ENCODE measurements at regions not wholly inside any gene's neighbourhood (a gene's known extent, or its start where the extent isn't known, plus 50 kb on each side); places are given as distances from the start of the nearest gene placed in this dataset.

GRCh38 chr14:84251411-84252115 is 1278.4 kb upstream of the FLRT2 start:
- Histone ChIP-seq H3K4me3 (ENCODE audit: low read depth, low read length) (no peak overlapping the region), H3K9me3 (ENCODE audit: insufficient read depth, low read depth, low read length) (no peaks in the 10 kb centered on the region), H4K91ac (ENCODE audit: low read depth, low read length) (no peak overlapping the region), H3K14ac (ENCODE audit: low read length) (no peak overlapping the region), H3K18ac (ENCODE audit: low read length) (no peak overlapping the region), H3K4me1 (ENCODE audit: control insufficient read depth in 1 of 2, insufficient read depth in 2 of 2, low read length in 2 of 2) (peaks cover 0 to 3% of the 10 kb centered on the region in 2 experiments), H4K8ac (ENCODE audit: low read depth, low read length) (no peak overlapping the region), H3K79me1 (ENCODE audit: low read length) (peaks cover 5% of the 10 kb centered on the region), H3K27ac (ENCODE audit: low read depth, low read length) (no peak overlapping the region), H3K27me3 (ENCODE audit: insufficient read depth, low read length) (no peaks in the 10 kb centered on the region), H3K4ac (ENCODE audit: low read depth, low read length) (no peak overlapping the region), H2AFZ (ENCODE audit: insufficient read depth, low read length, poor library complexity) (no peak overlapping the region), H3K36me3 (ENCODE audit: control insufficient read depth in 1 of 2, insufficient read depth in 2 of 2, low read length in 2 of 2) (no peaks in the 10 kb centered on the region), H3K23ac (ENCODE audit: low read length) (no peak overlapping the region), H2BK12ac (ENCODE audit: low read length) (no peak overlapping the region), H3K4me2 (ENCODE audit: low read length) (no peak overlapping the region), H3K79me2 (ENCODE audit: control insufficient read depth, insufficient read depth, low read length, poor library complexity) (no peaks in the 10 kb centered on the region), H3K9ac (ENCODE audit: low read length) (no peak overlapping the region), H2BK120ac (ENCODE audit: insufficient read depth, low read length, poor library complexity) (no peak overlapping the region), H2AK5ac (ENCODE audit: low read length) (no peak overlapping the region), H2BK5ac (ENCODE audit: low read depth, low read length, poor library complexity) (no peak overlapping the region), H4K12ac (ENCODE audit: low read depth, low read length) (no peak overlapping the region)
- WGBS (ENCODE audit: extremely low coverage, insufficient coverage, insufficient read length) = no CpG with 5 or more reads among the region's 1 CpG
- no peak for DNase-seq

GRCh38 chr14:84252706-84253105 is 1277.2 kb upstream of the FLRT2 start:
- Histone ChIP-seq H3K27me3 (ENCODE audit: insufficient read depth, low read length) (no peaks in the 10 kb centered on the region), H3K9me3 (ENCODE audit: insufficient read depth, low read depth, low read length) (no peaks in the 10 kb centered on the region), H2AK5ac (ENCODE audit: low read length) (no peak overlapping the region), H3K14ac (ENCODE audit: low read length) (no peak overlapping the region), H4K91ac (ENCODE audit: low read depth, low read length) (no peak overlapping the region), H2BK12ac (ENCODE audit: low read length) (no peak overlapping the region), H4K12ac (ENCODE audit: low read depth, low read length) (no peak overlapping the region), H3K9ac (ENCODE audit: low read length) (no peak overlapping the region), H2AFZ (ENCODE audit: insufficient read depth, low read length, poor library complexity) (no peak overlapping the region), H2BK5ac (ENCODE audit: low read depth, low read length, poor library complexity) (no peak overlapping the region), H2BK120ac (ENCODE audit: insufficient read depth, low read length, poor library complexity) (no peak overlapping the region), H3K4me1 (ENCODE audit: control insufficient read depth in 1 of 2, insufficient read depth in 2 of 2, low read length in 2 of 2) (peaks cover 0 to 3% of the 10 kb centered on the region in 2 experiments), H3K4me3 (ENCODE audit: low read depth, low read length) (no peak overlapping the region), H3K79me1 (ENCODE audit: low read length) (peaks cover 5% of the 10 kb centered on the region), H3K36me3 (ENCODE audit: control insufficient read depth in 1 of 2, insufficient read depth in 2 of 2, low read length in 2 of 2) (no peaks in the 10 kb centered on the region), H3K18ac (ENCODE audit: low read length) (no peak overlapping the region), H3K23ac (ENCODE audit: low read length) (no peak overlapping the region), H3K4me2 (ENCODE audit: low read length) (no peak overlapping the region), H3K4ac (ENCODE audit: low read depth, low read length) (no peak overlapping the region), H3K79me2 (ENCODE audit: control insufficient read depth, insufficient read depth, low read length, poor library complexity) (no peaks in the 10 kb centered on the region), H3K27ac (ENCODE audit: low read depth, low read length) (no peak overlapping the region), H4K8ac (ENCODE audit: low read depth, low read length) (no peak overlapping the region)
- no peak for DNase-seq
- no CpG with 5 or more reads among the region's 2 CpGs for WGBS (ENCODE audit: extremely low coverage, insufficient coverage, insufficient read length)

GRCh38 chr14:84253326-84253725 is 1276.6 kb upstream of the FLRT2 start:
- Histone ChIP-seq H3K14ac (ENCODE audit: low read length) (no peak overlapping the region), H2BK12ac (ENCODE audit: low read length) (no peak overlapping the region), H3K79me1 (ENCODE audit: low read length) (peaks cover 5% of the 10 kb centered on the region), H4K12ac (ENCODE audit: low read depth, low read length) (no peak overlapping the region), H4K8ac (ENCODE audit: low read depth, low read length) (no peak overlapping the region), H3K36me3 (ENCODE audit: control insufficient read depth in 1 of 2, insufficient read depth in 2 of 2, low read length in 2 of 2) (no peaks in the 10 kb centered on the region), H3K4me3 (ENCODE audit: low read depth, low read length) (no peak overlapping the region), H3K9ac (ENCODE audit: low read length) (no peak overlapping the region), H3K9me3 (ENCODE audit: insufficient read depth, low read depth, low read length) (no peaks in the 10 kb centered on the region), H2AFZ (ENCODE audit: insufficient read depth, low read length, poor library complexity) (no peak overlapping the region), H3K27ac (ENCODE audit: low read depth, low read length) (no peak overlapping the region), H3K27me3 (ENCODE audit: insufficient read depth, low read length) (no peaks in the 10 kb centered on the region), H3K4me1 (ENCODE audit: control insufficient read depth in 1 of 2, insufficient read depth in 2 of 2, low read length in 2 of 2) (peaks cover 0 to 3% of the 10 kb centered on the region in 2 experiments), H4K91ac (ENCODE audit: low read depth, low read length) (no peak overlapping the region), H3K18ac (ENCODE audit: low read length) (no peak overlapping the region), H3K79me2 (ENCODE audit: control insufficient read depth, insufficient read depth, low read length, poor library complexity) (no peaks in the 10 kb centered on the region), H2AK5ac (ENCODE audit: low read length) (no peak overlapping the region), H3K4me2 (ENCODE audit: low read length) (no peak overlapping the region), H2BK120ac (ENCODE audit: insufficient read depth, low read length, poor library complexity) (no peak overlapping the region), H3K23ac (ENCODE audit: low read length) (no peak overlapping the region), H2BK5ac (ENCODE audit: low read depth, low read length, poor library complexity) (no peak overlapping the region), H3K4ac (ENCODE audit: low read depth, low read length) (no peak overlapping the region)
- WGBS (ENCODE audit: extremely low coverage, insufficient coverage, insufficient read length) = no CpG with 5 or more reads among the region's 2 CpGs
- no peak for DNase-seq

- no peak overlapping the region for H2BK120ac ChIP-seq (ENCODE audit: insufficient read depth, low read length, poor library complexity)
- peak overlapping the region; percentile 63 for H3K27ac ChIP-seq (ENCODE audit: low read depth, low read length)
- H4K12ac ChIP-seq (ENCODE audit: low read depth, low read length) = no peak overlapping the region
- H4K91ac ChIP-seq (ENCODE audit: low read depth, low read length) = no peak overlapping the region
- peaks cover 5% of the 10 kb centered on the region for H3K79me1 ChIP-seq (ENCODE audit: low read length)
- no peak overlapping the region for H2BK12ac ChIP-seq (ENCODE audit: low read length)
- no peaks in the 10 kb centered on the region for H3K79me2 ChIP-seq (ENCODE audit: control insufficient read depth, insufficient read depth, low read length, poor library complexity)
- WGBS (ENCODE audit: extremely low coverage, insufficient coverage, insufficient read length) = no CpG with 5 or more reads among the region's 4 CpGs
- no peak overlapping the region for H3K4me2 ChIP-seq (ENCODE audit: low read length)
- H3K9me3 ChIP-seq (ENCODE audit: insufficient read depth, low read depth, low read length) = peaks cover 1% of the 10 kb centered on the region
- H2BK5ac ChIP-seq (ENCODE audit: low read depth, low read length, poor library complexity) = no peak overlapping the region
- H3K4ac ChIP-seq (ENCODE audit: low read depth, low read length) = no peak overlapping the region
- H3K14ac ChIP-seq (ENCODE audit: low read length) = no peak overlapping the region
- no peak overlapping the region for H2AFZ ChIP-seq (ENCODE audit: insufficient read depth, low read length, poor library complexity)
- no peak overlapping the region for H4K8ac ChIP-seq (ENCODE audit: low read depth, low read length)
- no peaks in the 10 kb centered on the region for H3K36me3 ChIP-seq (ENCODE audit: control insufficient read depth in 1 of 2, insufficient read depth in 2 of 2, low read length in 2 of 2)
- DNase-seq = no peak
- no peak overlapping the region for H2AK5ac ChIP-seq (ENCODE audit: low read length)
- no peak overlapping the region for H3K9ac ChIP-seq (ENCODE audit: low read length)
- peaks cover 0 to 3% of the 10 kb centered on the region in 2 experiments for H3K4me1 ChIP-seq (ENCODE audit: control insufficient read depth in 1 of 2, insufficient read depth in 2 of 2, low read length in 2 of 2)
- H3K4me3 ChIP-seq (ENCODE audit: low read depth, low read length) = no peak overlapping the region
- no peak overlapping the region for H3K23ac ChIP-seq (ENCODE audit: low read length)
- no peak overlapping the region for H3K18ac ChIP-seq (ENCODE audit: low read length)
- no peaks in the 10 kb centered on the region for H3K27me3 ChIP-seq (ENCODE audit: insufficient read depth, low read length)
Measured at GRCh38 chr14:84254290-84254689, 1275.7 kb upstream of the FLRT2 start.
